GM12878 (cell line): ENCODE measurements at regions not wholly inside any gene's neighbourhood (a gene's known extent, or its start where the extent isn't known, plus 50 kb on each side); places are given as distances from the start of the nearest gene placed in this dataset.

ENCODE experiments used
- ATAC-seq: fragments of 200-7000 bp; cut with Tn5 transposase; 3 replicates; pipeline ENCODE4 v1.9.1; 2020; ENCODE audit warnings: mild to moderate bottlenecking, moderate library complexity
- BruUV-seq: library from RNA; stranded (reverse); fragments of 400-500 nt; replicated peaks from 2 replicates; lab custom pipeline; 2021; lab: Mats Ljungman, UMichigan
- CTCF ChIA-PET: fragments of 300-600 bp; sonication (Branson Sonifier 250); formaldehyde crosslinking; extraction: SDS; loops from one replicate; lab custom pipeline; 2021; ENCODE audit warnings: inconsistent platforms; lab: Yijun Ruan, JAX
- POLR2A ChIA-PET: fragments of 350-600 bp; formaldehyde crosslinking; extraction: SDS; loops from one replicate; lab custom pipeline; 2021; ENCODE audit warnings: inconsistent platforms; lab: Charles Lee
- RAD21 ChIA-PET: fragments of 300-600 bp; sonication (Branson Sonifier 250); formaldehyde crosslinking; loops from one replicate; lab custom pipeline; 2023; ENCODE audit warnings: antibody characterized with exemption; ENCODE audit not compliant: unreplicated experiment; lab: Charles Lee
- SMC1A ChIA-PET: fragments of 300-600 bp; sonication (Branson Sonifier 250); formaldehyde crosslinking; loops from one replicate; lab custom pipeline; 2023; ENCODE audit not compliant: unreplicated experiment, uncharacterized antibody; lab: Charles Lee
- DNase-seq: peaks from one replicate; pipeline ENCODE4 v3.0.0-alpha.2; 2011; ENCODE audit warnings: low read depth, low spot score
- FAIRE-seq: peaks from 3 replicates; lab custom pipeline; 2011; peaks lifted over from hg19 to GRCh38; lab: Jason Lieb, UNC
- H2AFZ ChIP-seq: 2 replicates; pipeline ENCODE4 v1.6.0; 2011; ENCODE audit warnings: low read depth, low read length, control low read depth; ENCODE audit not compliant: control insufficient read depth
- H3K27ac ChIP-seq: 2 replicates; pipeline ENCODE4 v1.5.1; 2011; ENCODE audit warnings: control low read depth; ENCODE audit not compliant: control insufficient read depth, insufficient read depth
- H3K27me3 ChIP-seq, 2 experiments: replicated peaks in 1 of 2; 2 replicates each; pipeline versions ENCODE4 v1.6.0 to v1.6.1; 2011; ENCODE audit warnings: low read length in 1 of 2; ENCODE audit not compliant: control insufficient read depth in 2 of 2, insufficient read depth in 2 of 2
- H3K36me3 ChIP-seq, 2 experiments: 2 replicates each; pipeline ENCODE4 v1.5.1; 2011; ENCODE audit warnings: low read length in 1 of 2; ENCODE audit not compliant: control insufficient read depth in 2 of 2, insufficient read depth in 2 of 2
- H3K4me1 ChIP-seq: 2 replicates; pipeline ENCODE4 v1.6.1; 2011; ENCODE audit warnings: mild to moderate bottlenecking, low read length, moderate library complexity, mixed read lengths; ENCODE audit not compliant: control insufficient read depth, insufficient read depth
- H3K4me2 ChIP-seq: 2 replicates; pipeline ENCODE4 v1.6.0; 2011; ENCODE audit warnings: control low read depth; ENCODE audit not compliant: control insufficient read depth, insufficient read depth
- H3K4me3 ChIP-seq: fragments of 200-600 bp; sonication (generic); 2 replicates; pipeline ENCODE4 v1.5.1; 2016
- H3K79me2 ChIP-seq: 2 replicates; pipeline ENCODE4 v1.6.0; 2011; ENCODE audit warnings: low read length; ENCODE audit not compliant: control insufficient read depth, insufficient read depth
- H3K9ac ChIP-seq: 2 replicates; pipeline ENCODE4 v1.8.0; 2011; ENCODE audit warnings: low read length, control low read depth, mixed read lengths; ENCODE audit not compliant: control insufficient read depth, insufficient read depth
- H3K9me3 ChIP-seq: replicated peaks from 3 replicates; pipeline ENCODE4 v1.5.1; 2011; ENCODE audit warnings: mild to moderate bottlenecking, low read length; ENCODE audit not compliant: control insufficient read depth, insufficient read depth
- H4K20me1 ChIP-seq: 2 replicates; pipeline ENCODE4 v1.6.0; 2011; ENCODE audit not compliant: control insufficient read depth, insufficient read depth
- KAT2A ChIP-seq: conservative IDR thresholded peaks from 2 replicates; pipeline ENCODE4 v1.6.1; 2011; ENCODE audit warnings: low read depth, low read length; ENCODE audit not compliant: control insufficient read depth
- MYB ChIP-seq: fragments of 150-350 bp; IDR thresholded peaks from 2 replicates; pipeline ENCODE4 v1.6.1; 2014; ENCODE audit warnings: mild to moderate bottlenecking, low read depth, low read length, borderline replicate concordance
- NBN ChIP-seq: fragments of 450-650 bp; IDR thresholded peaks from 2 replicates; pipeline ENCODE4 v1.6.1; 2016
- NFYA ChIP-seq: IDR thresholded peaks from 2 replicates; pipeline ENCODE4 v1.6.1; 2011; ENCODE audit warnings: low read depth, mild to moderate bottlenecking, low read length, improper control_type of control experiment, borderline replicate concordance
- TCF3 ChIP-seq: IDR thresholded peaks from 2 replicates; pipeline ENCODE4 v1.6.1; 2012; ENCODE audit warnings: low read depth, mild to moderate bottlenecking, low read length, borderline replicate concordance; ENCODE audit not compliant: insufficient read depth
- ZBED1 ChIP-seq: IDR thresholded peaks from 2 replicates; pipeline ENCODE4 v1.6.1; 2016; ENCODE audit warnings: borderline replicate concordance
- WGBS: methylation state at CpG from one replicate; pipeline ENCODE4 v1.1.6; 2016; ENCODE audit warnings: low lambda C conversion rate; ENCODE audit not compliant: insufficient replicate concordance, insufficient coverage; ENCODE audit errors: missing lambda C conversion rate; 5-methylcytosine and 5-hydroxymethylcytosine counted together
- in situ Hi-C: fragments of 300-500 bp; cut with MboI; formaldehyde crosslinking; loops from 9 replicates; pipeline ENCODE4 v1.14.3; 2018; ENCODE audit warnings: mixed read lengths
- intact Hi-C: fragments of 100-400 bp; cut with micrococcal nuclease; formaldehyde crosslinking; loops from one replicate; pipeline ENCODE4 v1.14.2; 2022; ENCODE audit not compliant: unreplicated experiment
- TF ChIP-seq, protein P1 (sequence below): IDR thresholded peaks from 2 replicates; pipeline ENCODE4 v1.6.1; 2012; ENCODE audit warnings: low read depth, low read length, improper control_type of control experiment
- TF ChIP-seq, protein P2 (sequence below): fragments of 450-650 bp; IDR thresholded peaks from 2 replicates; pipeline ENCODE4 v1.6.1; 2017; ENCODE audit warnings: mild to moderate bottlenecking

DNA sequence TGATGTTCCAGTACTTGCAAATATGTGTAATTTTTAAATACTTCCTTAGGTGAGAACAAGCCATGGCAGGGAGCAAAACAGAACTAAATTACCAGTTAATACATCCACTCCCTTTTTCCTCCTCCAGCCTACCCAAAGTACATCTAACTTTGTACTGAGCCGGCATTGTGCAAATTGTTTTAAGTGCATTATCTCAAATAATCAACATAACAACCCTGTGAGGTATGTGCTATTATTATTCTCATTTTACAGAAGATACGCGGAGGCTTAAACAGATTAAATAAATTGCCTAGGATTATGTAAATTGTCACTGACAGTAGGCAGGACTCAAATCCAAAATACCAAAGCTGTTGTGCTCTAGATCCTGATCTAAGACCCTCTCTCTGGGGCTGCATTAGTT, 55.5 kb upstream of the KLF4 start:
- in situ Hi-C loops (no loop called here), intact Hi-C loops (no loop called here)
- FAIRE-seq = no peak

More for the DNA sequence above, 55.5 kb upstream of the KLF4 start:
- H3K4me2 ChIP-seq = no peak overlapping the region
- H3K9ac ChIP-seq = no peak overlapping the region
- BruUV-seq = no TSS peak
- no peak overlapping the region for H2AFZ ChIP-seq
- RAD21 ChIA-PET = no interaction called here
- H3K79me2 ChIP-seq = no peaks in the 10 kb centered on the region
- no peaks in the 10 kb centered on the region; the same call in 1 of the 2 replicates for H3K4me1 ChIP-seq
- H3K27me3 ChIP-seq = no peaks in the 10 kb centered on the region
- 79% methylated on average over 3 of the region's 3 CpGs for WGBS
- H3K4me3 ChIP-seq = no peak overlapping the region
- CTCF ChIA-PET = interaction anchor here (0.7 to 1.5 kb wide), 2 partner anchors 18 to 79 kb away, joined by 3 to 4 read pairs; no protein-coding TSS in a partner anchor
- ATAC-seq (no peak), DNase-seq (no peak)
- H4K20me1 ChIP-seq = no peaks in the 10 kb centered on the region
- no peaks in the 10 kb centered on the region for H3K9me3 ChIP-seq
- POLR2A ChIA-PET = no interaction called here
- SMC1A ChIA-PET = no interaction called here
- H3K27ac ChIP-seq = no peak overlapping the region
- TF ChIP-seq NBN = no peak
- TF ChIP-seq, protein P1, sequence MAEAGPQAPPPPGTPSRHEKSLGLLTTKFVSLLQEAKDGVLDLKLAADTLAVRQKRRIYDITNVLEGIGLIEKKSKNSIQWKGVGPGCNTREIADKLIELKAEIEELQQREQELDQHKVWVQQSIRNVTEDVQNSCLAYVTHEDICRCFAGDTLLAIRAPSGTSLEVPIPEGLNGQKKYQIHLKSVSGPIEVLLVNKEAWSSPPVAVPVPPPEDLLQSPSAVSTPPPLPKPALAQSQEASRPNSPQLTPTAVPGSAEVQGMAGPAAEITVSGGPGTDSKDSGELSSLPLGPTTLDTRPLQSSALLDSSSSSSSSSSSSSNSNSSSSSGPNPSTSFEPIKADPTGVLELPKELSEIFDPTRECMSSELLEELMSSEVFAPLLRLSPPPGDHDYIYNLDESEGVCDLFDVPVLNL = no peak
- TF ChIP-seq, protein P2, sequence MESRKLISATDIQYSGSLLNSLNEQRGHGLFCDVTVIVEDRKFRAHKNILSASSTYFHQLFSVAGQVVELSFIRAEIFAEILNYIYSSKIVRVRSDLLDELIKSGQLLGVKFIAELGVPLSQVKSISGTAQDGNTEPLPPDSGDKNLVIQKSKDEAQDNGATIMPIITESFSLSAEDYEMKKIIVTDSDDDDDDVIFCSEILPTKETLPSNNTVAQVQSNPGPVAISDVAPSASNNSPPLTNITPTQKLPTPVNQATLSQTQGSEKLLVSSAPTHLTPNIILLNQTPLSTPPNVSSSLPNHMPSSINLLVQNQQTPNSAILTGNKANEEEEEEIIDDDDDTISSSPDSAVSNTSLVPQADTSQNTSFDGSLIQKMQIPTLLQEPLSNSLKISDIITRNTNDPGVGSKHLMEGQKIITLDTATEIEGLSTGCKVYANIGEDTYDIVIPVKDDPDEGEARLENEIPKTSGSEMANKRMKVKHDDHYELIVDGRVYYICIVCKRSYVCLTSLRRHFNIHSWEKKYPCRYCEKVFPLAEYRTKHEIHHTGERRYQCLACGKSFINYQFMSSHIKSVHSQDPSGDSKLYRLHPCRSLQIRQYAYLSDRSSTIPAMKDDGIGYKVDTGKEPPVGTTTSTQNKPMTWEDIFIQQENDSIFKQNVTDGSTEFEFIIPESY = no peak
- no peak for TF ChIP-seq MYB
- TF ChIP-seq TCF3 = no peak
- no peak for TF ChIP-seq NFYA
- TF ChIP-seq ZBED1 = no peak
- TF ChIP-seq KAT2A = no peak
- H3K36me3 ChIP-seq = no peaks in the 10 kb centered on the region
